Activated naive CD4-positive, alpha-beta T cell treated with Interleukin-2 at 50 U/mL for 16 hours (primary cell): ENCODE measurements at regions not wholly inside any gene's neighbourhood (a gene's known extent, or its start where the extent isn't known, plus 50 kb on each side); places are given as distances from the start of the nearest gene placed in this dataset.
"Not testable (repeated sequence)": the region's sequence is repeated elsewhere in the genome, so short reads cannot be mapped to it uniquely, and the experiment has no call there.

Source experiments
- DNase-seq: peaks from one replicate; pipeline ENCODE4 v3.0.0-alpha.2; 2020

DNA sequence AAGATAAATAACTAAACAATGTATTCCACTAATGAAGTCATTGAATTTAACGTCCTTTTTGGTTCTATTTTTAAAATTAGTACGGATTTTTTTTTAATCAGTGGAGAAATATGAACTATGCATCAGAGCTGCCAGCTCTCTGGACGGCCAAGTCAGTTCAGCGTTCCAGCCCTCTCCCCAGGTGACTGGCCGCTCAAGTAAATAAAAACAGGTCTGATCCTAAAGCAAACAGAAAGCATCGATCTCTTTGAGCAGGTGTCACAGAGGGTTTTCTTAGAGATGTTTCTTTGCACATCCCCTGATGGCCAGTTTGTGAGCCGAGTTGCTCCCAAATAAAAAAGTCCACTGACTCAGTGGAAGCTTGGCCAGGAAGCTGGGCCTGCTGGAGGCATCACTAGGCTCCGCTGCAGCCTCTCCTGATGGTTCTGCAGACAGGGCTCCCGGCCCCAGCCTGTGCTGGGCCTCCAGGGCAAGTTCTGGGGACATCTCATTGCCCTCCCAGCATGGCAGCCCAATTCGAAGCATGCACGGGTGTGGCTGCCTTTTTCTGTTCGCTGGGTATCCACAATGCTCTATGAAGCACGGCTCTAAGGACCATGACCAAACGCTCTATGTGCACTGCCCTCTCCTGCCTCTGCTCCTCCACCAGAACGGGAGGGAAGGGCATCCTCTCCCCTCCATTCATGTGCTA, 74.7 kb upstream of the PPP2R2D start:
- DNase-seq = no peak

DNA sequence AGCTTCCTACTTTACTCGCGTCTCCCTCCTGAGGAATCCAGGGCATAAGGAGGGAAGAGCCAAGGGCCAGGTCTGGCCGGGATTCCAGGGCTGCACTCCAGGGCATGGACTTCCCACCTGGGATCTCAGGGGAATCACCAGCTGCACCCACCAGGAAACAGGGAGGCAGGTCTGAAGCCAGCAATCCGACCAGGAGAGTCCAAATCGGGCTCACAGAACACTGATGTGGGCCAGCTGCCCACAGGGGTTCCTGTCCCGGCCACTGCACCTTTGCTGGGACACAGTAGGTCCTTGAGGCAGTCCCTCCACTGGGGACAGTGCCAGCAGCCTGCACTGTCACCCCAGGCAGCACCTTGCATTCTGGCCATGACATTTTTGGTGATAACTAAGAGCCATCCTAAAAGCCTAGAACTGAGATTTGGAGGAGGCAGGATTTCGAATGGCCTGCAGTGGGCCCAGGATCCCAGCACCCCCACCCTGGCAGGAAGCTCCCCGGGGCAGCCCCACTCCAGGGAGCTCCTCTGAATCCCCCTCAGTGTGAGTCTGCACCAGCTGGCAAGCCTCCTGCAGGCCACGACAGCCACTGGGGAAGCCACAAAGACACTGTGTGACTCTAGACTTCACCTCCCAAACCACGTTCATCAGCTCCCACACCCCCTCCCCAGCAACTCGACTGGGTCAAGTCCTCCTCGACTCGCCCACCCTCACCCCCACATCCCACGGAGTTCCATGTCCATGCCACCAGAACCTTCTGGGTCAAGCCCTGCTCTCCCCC, 71.5 kb upstream of the PPP2R2D start:
- DNase-seq = no peak

DNA sequence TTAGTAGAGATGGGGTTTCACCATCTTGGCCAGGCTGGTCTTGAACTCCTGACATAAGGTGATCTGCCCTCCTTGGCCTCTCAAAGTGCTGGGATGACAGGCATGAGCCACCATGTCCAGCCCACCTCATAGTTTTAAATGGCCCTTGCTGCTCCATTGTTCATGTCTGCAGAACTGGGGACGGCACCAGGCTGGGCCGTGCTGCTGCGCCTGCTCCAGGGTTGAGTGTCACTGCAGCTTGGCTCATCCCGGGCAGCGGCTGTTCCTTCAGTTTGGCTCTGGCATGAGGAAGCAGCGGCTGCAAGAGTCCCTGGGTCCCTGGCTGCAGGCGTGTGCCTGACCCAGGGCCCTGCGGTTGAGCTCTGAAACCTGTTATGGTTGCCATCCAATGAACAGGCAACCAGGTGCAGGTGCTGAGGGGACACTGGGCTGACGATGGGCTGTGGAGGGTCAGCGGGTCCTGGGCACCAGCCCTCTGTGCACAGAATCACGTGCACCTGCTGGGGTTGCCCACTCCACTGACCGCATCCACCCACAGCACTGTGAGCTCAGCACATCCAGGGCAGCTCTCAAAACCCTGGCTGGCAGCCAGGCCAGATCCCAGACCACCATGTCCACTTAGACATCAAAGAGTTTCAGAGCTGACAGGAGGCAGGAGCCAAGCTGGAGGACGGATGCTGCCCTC, 70.2 kb upstream of the PPP2R2D start:
- DNase-seq = no peak

DNA sequence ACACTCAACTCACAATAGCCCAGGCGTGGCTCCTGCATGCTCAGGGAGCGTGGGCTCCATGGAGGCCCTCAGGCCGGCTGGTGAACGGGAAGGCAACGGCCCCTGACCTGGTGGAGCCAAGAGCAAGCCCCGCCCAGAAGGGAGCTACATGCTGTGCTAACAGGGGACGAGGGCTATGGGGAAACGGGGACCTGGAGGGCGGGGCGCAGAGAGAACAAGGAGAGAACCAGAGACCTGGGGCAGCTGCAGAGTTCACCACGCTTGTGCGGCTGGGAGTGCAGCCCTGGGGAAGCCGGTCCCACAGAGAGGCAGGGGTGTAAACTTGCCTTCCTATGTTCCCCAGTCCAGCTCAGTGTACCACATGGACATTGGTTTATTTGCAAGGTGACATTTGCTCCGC, 69.2 kb upstream of the PPP2R2D start:
- DNase-seq = no peak

DNA sequence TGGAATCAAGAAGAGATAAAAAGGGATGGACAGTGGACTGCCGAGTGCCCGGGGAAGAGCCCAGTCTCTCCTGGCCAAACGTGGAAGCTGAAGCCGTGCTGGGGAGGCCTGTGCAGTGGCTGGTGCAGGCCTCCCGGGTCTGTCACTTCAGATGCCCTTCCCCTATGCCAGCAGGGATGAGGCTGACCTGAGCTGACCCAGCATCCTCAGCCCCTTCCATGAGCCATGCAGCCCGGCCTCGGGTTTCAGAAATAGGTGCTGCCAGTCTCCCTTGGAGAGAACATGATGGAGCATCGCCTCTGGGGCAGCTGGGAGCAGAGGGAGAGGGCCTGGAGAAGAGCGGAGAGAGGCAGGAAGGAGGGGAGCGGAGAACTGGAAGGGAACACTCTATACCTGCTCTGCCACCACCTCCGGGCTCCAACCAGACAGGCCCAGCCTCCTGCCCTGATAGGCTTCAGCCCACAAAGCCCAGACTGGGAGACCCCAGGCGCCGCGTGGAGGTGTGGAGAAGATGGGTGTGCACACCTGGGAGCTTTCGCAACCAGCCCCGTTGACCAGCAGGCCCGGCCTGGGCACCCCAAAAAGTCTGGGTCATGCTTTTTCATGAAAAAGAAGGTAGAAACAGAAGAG, 68.6 kb upstream of the PPP2R2D start:
- DNase-seq = no peak

DNA sequence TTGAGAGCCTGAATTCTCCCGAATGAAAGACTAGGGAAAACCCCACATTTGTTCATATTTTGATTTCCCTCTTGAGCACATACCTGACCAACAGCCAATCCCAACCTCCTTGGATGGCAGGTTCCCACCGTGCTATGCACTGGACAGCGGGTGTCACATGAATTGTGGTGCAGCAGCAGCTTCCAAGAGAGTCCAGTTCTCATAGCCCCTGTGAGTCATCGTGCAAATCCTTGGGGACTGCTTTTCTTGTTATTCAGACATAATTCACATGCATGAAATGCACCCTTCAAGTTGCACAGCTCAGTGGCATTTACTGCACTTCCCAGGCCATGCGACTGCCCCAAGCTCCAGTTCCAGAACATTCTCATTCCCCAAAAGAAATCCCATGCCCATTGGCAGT, 67.8 kb upstream of the PPP2R2D start:
- DNase-seq = no peak

DNA sequence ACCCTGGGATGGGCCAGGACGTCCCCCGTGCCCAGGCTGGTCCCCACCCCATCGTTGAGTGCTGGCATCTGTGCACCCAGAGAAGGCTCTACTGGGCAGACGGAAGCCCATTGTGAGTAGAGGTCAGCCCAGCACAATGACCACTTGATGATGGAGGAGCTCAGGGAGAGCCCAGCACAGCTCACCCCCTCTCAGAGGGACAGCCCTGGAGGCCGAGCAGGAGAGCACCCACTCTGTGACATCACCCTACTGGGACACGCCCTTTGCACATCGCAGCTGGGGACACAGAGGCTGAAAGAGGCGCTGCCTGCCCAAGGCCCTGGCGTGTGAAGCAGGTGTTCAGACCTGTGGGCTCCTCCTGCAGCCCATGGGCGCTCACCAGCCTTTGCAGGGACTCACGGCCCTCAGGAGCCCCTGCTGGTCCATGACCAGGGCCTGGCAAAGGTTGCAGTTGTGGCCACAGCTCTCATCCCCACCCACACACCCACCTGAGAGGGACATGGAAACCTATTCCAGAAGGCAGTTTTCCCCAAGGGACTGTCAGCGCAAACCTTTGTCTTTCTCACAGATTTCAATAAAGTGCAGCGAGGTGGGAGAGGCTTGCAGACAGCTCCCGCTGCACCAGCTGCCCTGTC, 67.2 kb upstream of the PPP2R2D start:
- no peak for DNase-seq

DNA sequence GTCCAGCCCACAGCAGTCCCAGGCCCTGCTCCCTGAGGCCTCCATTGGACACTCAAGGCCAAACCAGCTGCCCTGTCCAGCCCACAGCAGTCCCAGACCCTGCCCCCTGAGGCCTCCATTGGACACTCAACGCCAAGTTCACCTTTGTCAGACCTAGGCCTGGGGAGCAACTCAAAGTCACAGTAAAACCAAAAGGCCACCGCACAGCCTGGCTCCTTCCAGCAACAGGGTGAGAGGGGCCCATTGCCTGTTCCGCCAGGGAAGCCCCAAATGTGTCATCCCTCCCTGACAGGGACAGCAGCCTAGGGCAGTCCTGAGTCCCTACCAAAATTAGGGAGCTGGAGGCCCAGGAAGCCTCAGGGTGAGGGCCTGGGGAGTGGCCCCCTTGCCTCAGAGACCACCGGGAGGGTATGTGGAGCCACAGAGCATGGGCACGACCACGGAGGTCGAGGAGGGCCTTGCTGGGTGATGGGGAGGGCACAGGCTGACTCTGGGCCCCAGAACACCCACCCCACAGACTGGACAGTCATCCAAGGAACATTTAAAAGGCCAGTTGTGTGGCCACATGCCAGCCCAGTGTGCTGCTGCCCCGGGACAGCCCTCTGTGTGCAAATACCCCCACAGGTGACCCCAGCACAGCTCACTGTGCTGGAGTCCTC, 66.5 kb upstream of the PPP2R2D start:
- no peak for DNase-seq

DNA sequence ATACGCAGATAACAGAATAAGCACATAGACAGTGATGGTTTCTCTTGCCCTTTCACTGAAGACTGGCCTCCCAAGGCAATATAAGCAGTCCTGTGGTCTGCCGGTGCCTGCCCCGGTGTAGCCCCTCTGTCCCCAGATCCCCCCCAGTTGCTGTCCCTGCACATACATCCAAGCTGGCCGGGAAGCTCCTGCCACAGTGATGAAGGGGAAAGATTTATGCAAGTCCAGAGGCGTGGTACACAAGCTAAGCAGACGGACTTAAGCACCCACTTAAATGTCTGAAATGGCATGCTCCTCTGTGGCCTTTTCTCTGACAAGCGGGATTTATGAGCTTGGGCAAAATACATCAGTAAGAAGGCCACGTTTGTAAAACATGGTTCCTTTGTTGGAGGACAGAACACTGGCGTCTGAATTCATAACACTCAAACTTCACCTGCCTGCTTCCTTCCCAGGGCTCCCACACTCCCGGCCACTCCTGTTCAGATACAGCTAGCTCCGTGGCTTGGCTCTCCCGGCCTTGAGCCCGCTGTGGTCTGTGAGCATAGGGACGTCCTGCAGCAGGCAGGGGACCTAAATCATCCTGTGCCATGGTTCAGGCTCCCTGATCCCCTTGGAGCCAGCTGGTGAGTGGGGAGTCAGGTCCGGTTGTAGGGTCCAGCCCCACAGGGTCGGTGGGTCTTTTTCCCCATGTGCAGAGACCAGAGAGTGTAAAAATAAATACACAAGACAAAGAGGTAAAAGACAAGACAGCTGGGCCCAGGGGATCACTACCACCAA, 61.7 kb upstream of the PPP2R2D start:
- DNase-seq = no peak

DNA sequence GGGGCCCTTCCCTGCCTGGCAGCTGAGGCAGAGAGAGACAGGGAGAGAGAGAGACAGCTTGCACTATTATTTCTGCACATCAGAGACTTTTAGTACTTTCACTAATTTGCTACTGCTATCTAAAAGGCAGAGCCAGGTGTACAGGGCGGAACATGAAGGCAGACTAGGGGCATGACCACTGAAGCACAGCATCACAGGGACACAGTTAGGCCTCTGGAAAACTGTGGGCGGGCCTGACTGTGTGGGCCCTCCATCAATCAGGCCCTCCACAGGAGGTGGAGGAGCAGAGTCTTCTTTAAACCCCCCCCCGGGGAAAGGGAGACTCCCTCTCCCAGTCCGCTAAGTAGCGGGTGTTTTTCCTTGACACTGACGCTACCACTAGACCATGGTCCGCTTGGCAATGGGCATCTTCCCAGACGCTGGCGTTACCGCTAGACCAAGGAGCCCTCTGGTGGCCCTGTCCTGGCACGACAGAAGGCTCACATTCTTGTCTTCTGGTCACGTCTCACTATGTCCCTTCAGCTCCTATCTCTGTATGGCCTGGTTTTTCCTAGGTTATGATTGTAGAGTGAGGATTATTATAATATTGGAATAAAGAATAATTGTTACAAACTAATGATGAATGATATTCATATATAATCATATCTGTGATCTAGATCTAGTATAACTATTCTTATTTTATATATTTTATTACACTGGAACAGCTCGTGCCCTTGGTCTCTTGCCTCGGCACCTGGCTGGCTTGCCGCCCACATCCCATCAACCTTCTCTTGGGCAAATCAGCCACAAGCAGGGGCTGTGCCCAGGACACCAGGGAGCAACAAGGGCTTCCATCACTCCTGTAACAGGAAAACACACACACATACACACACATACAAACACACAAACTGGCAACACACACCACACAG, 60.7 kb upstream of the PPP2R2D start:
- DNase-seq = not testable (repeated sequence)

DNA sequence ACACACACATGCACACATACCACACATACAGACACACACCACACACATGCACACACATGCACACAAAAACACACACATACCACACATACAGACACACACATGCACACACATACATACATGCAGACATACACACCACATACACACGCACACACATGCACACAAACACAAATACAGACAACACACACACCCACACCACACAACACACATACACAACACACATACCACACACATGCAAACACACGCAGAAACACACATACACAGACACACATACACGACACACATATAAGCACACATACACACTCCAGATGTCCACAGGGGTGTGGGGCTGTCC, 60.1 kb upstream of the PPP2R2D start:
- no peak for DNase-seq

DNA sequence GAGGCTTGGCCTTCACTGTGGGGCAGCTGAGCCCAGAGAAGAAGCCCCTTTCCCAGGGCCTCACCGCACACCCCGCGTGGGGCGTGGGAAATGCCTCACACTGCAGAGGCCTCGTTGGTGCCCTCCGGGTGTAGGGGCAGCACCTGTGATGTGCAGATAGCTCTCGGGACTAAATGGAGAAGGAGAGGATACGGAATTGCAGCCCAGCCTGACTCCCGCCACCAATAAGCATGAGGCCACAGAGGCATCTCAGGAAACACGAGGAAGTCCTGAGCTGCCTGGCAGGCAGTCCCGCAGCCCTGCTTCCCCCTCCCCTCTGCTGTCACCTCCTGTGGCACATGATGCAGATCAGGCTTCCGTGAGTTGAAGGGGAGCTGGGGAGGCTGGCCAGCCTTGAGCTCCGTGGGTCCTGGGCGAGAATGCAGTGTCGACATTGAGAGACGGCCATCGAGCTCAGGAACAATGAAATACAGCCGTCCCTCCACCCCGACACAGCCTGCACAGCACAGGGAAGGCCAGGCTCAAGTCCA, 59.6 kb upstream of the PPP2R2D start:
- no peak for DNase-seq

DNA sequence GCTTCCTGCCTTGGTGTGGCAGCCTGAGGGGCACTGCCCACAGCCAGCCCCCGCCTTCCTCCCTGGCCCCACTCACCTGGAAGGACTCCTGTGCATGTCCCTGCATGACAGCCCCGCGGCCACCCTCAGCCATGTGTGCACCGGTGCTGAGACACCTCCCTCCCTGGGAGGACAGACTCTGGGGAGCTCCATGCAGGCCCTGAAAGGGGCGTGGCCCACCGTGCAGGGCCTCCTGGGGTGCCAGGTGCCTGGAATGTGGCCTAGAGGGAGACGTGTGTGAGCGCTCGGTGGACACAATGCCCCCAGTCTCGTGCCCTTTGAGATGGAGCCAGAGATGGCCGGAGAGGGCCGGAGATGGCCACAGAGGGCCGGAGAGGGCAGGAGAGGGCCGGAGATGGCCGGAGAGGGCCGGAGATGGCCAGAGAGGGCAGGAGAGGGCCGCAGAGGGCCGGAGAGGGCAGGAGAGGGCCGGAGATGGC, 59.1 kb upstream of the PPP2R2D start:
- no peak for DNase-seq

DNA sequence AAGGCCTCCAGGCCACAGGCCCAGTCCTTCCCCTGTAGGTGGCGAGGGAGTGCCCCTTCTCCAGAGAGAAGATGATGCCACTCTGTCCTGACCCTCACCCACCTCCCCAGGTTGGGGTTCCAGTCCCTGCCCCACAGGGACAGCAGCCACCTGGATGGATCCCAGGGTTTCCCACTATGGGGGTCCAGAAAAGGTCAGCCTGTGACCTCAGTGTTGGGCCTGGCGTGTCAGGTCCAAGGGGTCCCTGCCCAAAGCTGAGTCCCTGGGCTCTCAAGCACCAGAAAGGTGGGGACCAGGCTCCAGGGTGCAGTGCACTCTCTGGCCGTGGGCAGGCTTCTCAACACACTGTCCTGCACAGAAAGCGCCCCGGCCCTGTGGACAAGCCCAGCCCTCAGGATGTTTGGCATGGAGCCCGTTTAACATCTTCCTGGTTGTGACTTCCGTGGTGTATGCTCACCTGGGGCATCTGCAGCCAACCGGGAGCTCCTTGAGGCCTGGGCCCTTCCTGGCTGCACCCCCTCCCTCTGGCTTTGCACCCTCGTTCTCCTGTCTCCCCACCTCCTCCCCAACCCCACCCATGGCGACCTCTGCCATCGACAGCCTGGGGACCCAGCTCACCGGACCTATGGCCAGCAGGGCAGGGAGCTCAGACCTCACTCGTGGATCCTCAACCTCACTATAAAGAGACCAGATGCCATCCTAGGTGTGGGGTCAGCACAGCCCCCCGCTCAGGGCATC, 58.3 kb upstream of the PPP2R2D start:
- no peak for DNase-seq

DNA sequence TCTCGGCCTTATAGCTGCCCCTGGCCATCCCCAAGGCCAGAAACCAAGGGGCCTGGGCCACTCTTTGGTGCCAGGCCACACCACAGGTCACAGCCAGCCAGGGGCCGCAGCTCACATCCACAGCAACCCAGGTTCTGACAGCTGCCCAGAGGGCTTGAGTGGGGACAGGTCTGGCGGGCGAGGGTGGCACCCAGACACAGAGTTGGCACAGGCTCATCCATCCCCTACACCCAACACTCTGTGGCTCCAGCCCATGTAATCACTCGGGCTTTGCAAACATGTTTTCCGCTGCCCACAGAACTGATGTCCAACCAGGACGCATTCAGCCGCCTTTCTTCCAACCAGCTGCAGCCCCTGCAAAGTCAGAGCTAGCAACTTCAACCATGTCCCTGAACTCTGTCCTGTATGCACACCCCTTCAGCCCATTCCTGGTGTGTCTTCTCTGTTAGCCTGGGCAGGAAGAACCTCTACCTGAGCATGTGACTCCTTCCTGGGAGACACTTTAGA, 57.7 kb upstream of the PPP2R2D start:
- DNase-seq = no peak

DNA sequence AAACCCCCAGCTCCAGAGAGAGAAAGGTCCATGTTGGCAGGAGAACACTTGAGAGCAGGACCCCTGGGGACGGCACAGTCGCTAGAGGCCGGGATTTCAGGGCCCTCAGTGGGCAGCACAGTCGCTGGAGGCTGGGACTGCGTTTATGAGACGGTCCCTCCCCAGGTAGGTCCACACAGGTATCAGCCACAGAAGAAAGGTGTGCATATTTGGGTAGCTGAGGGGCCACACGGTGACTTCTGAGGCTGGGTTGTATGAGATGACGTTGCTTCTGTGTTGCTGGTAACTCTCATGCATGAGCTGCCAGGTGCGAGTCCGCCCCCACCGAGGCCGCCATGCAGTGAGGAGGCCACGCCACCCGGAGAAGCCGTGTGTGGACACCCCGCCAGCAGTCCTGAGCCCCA, 56.9 kb upstream of the PPP2R2D start:
- no peak for DNase-seq

DNA sequence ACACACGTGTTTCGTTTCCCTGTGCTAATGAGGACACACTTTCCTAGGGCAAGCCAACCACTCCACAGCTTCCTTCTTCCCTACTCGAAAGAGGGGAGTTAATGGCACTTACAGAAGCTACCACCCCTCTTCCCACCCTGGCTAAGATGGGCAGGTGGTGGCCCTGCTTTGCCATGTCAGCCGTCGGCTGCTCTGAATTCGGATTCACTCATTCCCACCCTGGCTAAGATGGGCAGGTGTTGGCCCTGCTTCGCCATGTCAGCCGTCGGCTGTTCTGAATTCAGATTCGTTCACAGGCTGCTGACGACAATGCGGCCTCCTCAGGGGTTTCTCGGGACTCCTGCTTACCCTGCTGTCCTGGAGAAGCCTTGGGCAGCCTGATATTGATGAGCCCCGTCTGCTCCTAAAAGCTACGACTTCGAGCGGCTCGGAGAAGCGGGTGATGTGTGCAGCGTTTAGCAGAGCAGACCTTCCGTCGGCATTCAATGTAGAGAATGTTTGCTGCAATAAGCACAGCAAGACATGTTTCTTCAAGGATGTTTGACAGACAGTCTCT, 56.2 kb upstream of the PPP2R2D start:
- DNase-seq = no peak

DNA sequence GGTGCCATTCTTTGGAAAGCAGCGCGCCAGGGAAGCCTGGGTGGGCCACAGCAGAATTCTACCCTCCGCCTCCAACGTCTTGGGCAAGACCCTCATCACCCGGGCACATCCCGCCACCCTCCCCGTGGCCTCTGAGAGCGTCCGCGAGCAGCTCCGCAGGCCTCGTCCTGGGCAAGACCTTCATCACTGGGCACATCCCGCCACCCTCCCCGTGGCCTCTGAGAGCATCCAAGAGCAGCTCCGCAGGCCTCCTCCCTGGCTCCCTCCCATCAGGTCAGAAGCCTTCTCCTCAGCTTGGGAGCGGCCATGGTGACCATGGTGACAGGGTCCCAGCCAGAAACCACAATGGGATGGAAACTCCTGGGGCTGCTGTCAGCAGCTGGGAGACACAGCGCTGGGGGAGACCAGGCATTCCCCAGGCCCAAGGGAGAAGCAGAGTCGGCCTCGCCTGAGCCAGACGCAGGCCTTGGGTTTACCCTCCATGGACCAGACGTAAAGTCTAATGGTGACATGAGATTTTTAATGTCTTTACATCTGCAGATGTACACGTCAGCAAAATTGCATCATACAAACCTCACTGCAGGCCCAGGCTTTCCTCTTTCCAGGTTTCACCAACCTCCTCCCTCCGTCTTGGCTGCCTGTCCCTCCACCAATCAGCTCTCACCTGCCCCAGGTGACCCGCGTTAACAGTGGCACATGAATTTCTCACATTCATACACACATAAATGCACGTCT, 55.1 kb upstream of the PPP2R2D start:
- DNase-seq = no peak
